ENCODE measurements at regions not wholly inside any gene's neighbourhood (a gene's known extent, or its start where the extent isn't known, plus 50 kb on each side); places are given as distances from the start of the nearest gene placed in this dataset.

DNA sequence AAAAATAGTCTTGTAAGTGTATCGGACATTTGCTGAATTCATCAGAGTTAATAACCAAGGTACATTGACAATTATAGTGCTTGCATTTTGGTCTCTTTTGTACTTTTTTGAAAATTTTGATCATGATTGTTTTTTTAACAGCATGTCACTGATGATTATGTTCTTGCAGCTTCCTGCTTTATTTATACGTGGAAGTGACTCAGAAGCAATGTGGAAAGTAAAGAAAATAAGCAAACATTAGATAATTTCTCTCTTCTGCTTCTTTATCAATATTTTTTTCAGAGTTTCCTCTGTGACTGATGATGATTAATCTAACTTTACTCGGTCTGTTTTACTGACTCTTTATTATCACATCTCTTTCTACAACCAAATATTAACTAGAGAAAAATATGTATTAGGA lies 1351.9 kb downstream of the REEP3 start:
- TF ChIP-seq, protein P1, sequence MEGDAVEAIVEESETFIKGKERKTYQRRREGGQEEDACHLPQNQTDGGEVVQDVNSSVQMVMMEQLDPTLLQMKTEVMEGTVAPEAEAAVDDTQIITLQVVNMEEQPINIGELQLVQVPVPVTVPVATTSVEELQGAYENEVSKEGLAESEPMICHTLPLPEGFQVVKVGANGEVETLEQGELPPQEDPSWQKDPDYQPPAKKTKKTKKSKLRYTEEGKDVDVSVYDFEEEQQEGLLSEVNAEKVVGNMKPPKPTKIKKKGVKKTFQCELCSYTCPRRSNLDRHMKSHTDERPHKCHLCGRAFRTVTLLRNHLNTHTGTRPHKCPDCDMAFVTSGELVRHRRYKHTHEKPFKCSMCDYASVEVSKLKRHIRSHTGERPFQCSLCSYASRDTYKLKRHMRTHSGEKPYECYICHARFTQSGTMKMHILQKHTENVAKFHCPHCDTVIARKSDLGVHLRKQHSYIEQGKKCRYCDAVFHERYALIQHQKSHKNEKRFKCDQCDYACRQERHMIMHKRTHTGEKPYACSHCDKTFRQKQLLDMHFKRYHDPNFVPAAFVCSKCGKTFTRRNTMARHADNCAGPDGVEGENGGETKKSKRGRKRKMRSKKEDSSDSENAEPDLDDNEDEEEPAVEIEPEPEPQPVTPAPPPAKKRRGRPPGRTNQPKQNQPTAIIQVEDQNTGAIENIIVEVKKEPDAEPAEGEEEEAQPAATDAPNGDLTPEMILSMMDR (IDR thresholded peaks at IDR 0.05; ENCODE audit: low read length), result no peak
- TF ChIP-seq EZH2 (IDR thresholded peaks at IDR 0.05; ENCODE audit: borderline replicate concordance, low read length), result no peak
